NCI-H2029 treated with DMSO at 0.1 percent for 48 hours (cell line): ENCODE measurements at regions not wholly inside any gene's neighbourhood (a gene's known extent, or its start where the extent isn't known, plus 50 kb on each side); places are given as distances from the start of the nearest gene placed in this dataset.
"Not testable (repeated sequence)": the region's sequence is repeated elsewhere in the genome, so short reads cannot be mapped to it uniquely, and the experiment has no call there.

Experiments
- DNase-seq: peaks from one replicate; lab custom pipeline; 2025; lab: John Stamatoyannopoulos, UW

DNA sequence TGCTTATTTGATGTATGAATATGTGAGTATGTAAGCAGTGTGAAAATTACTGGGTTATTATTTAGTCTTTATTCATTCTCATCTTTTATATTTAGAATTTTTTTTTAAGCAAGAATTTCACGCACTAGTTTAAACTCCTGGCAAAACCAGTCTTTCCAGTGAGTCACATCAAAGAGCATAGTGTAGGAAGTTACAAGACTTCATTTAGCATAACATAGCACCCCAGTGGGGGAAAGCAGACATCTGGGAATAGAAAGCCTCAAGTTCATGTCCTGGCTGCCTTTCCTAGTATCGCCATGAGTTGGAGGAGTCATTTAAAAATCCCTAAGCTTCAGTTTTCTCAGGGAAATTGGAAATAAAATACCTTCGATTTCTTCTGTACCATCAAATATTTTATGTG lies 408.3 kb downstream of the NUP35 start:
- DNase-seq, result no peak

DNA sequence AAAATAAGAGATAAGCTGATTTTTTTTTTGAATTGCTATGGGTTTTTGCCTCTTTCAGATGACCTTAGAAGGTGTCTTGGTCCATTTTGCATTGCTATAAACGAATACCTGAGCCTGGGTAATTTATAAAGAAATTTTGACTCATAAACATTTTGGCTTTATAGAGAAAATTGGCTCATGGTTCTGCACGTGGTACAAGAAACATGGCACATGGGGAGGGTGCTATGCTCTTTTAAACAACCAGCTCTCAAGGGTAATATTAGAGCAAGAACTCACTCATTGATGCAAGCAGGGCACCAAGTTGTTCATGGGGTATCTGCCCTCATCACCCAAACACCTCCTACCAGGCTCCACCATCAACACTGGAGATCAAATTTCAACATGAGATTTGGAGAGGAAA lies 408.8 kb downstream of the NUP35 start:
- no peak for DNase-seq

DNA sequence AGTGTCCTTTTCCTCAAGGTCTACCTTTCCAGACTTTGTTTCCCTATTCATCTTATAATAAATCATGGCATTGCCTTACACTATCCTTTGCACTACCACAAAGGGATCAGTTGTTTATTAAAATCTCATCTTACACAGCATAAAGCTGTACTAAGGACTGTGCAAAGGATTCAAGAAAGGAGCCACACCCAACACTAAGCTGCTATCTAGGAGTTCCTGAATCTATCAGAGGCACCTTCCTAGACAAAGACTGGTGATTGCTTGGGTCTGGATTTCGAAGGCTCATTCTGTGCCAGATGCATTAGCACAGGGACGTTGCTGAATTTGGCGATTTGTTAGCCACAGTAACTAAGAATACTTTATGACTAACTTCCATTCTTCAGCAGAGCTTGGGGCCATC lies 412.0 kb downstream of the NUP35 start:
- DNase-seq, result no peak

- no peak for DNase-seq
Observed at GRCh38 chr2:183536714-183537113, 412.5 kb downstream of the NUP35 start.

GRCh38 chr2:183541766-183542165 lies 417.5 kb downstream of the NUP35 start:
- DNase-seq, result no peak

DNA sequence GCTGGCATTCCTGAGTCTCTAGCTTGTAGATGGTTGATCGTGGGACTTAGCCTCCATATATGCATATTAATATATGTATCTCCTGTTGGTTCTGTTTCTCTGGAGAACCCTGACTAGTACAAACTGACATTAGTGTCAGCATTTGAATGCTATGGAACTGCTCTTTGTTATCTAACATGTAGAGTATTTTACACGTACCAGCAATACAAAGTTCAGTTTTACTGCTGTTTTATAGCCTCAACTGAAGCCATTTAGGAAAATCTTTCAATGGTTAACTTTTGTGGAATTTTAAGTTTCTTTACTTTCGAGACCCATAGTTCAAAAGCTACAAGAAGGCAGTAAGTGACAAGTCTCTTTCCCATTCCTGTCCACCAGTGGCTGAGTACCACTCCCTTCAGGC lies 418.4 kb downstream of the NUP35 start:
- DNase-seq, result no peak

- no peak for DNase-seq
Observed at GRCh38 chr2:183543222-183543621, 419.0 kb downstream of the NUP35 start.

DNA sequence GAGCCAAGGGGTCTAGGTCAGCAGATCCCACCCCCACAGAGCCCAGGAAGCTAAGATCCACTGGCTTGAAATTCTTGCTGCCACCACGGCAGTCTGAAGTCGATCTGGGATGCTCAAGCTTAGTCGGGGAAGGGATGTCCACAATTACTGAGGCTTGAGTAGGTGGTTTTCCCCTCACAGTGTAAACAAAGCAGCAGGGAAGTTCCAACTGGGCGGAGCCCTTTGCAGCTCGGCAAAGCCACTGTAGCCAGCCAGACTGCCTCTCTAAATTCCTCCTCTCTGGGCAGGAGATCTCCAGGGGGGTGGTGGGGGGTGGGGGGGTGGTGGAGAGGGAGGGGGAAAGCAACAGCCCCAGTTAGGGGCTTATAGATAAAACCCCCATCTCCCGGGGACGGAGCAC lies 419.5 kb downstream of the NUP35 start:
- no peak for DNase-seq

DNA sequence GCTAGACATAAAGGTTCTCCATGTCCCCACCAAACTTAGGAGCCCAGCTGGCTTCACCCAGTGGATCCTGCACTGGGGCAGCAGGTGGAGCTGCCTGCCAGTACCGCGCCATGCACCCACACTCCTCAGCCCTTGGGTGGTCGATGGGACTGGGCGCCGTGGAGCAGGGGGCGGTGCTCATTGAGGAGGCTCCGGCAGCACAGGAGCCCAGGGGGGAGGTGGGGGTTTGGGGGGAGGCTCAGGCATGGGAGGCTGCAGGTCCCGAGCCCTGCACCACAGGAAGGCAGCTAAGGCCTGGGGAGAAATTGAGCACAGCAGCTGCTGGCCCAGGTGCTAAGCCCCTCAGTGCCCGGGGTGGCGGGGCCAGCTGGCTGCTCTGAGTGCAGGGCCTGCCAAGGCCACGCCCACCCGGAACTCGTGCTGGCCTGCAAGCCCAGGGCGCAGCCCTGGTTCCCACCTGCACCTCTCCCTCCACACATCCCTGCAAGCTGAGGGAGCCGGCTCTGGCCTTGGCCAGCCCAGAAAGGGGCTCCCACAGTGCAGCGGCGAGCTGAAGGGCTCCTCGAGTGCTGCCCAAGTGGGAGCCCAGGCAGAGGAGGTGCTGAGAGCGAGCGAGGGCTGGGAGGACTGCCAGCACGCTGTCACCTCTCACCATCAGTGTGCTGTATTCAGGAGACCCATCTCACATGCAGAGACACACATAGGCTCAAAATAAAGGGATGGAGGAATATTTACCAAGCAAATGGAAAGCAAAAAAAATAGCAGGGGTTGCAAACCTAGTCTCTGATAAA lies 422.5 kb downstream of the NUP35 start:
- not testable (repeated sequence) for DNase-seq

GRCh38 chr2:183552716-183553115 lies 428.5 kb downstream of the NUP35 start:
- no peak for DNase-seq

DNA sequence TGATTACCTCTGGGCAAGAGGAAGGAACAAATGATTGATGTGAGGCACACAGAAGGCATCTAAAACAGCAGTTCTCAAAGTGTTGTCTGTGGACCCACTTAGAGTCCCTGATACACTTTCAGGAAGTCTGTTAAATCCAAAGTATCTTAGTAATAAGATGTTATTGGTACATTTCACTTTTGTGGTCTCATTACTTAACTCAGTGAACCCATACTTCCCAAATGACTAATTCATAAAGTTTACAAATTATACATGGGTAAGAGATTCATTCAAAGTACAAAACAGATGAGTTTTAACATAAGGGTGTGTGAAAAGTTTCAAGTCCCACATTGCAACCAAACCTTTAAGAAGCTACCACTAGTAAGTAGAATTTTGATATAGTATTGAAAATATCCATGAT lies 440.5 kb downstream of the NUP35 start:
- DNase-seq, result no peak

- DNase-seq, result no peak
Observed at GRCh38 chr2:183575481-183575880, 451.2 kb downstream of the NUP35 start.

GRCh38 chr2:183579686-183580085 lies 455.4 kb downstream of the NUP35 start:
- DNase-seq, result no peak

DNA sequence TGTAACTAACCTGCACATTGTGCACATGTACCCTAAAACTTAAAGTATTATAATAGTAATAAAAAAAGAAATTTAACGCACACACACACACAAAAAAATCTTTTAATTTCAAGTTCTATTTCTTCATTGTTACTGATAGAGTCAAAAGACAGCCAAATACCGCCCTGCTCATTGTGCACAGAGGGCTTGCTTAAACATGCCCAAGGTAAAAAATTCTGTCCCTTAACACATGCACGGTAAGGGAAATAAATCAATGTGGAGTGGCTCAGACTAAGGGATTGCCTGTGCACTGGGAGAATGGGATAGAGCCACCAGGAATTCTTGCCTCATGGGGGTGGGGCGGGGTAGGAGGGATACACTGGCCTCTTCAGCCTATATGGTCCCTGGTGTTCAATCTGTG lies 468.0 kb downstream of the NUP35 start:
- DNase-seq, result no peak

GRCh38 chr2:183594150-183594549 lies 469.9 kb downstream of the NUP35 start:
- no peak for DNase-seq

- DNase-seq, result no peak
Observed at GRCh38 chr2:183597841-183598240, 473.6 kb downstream of the NUP35 start.

DNA sequence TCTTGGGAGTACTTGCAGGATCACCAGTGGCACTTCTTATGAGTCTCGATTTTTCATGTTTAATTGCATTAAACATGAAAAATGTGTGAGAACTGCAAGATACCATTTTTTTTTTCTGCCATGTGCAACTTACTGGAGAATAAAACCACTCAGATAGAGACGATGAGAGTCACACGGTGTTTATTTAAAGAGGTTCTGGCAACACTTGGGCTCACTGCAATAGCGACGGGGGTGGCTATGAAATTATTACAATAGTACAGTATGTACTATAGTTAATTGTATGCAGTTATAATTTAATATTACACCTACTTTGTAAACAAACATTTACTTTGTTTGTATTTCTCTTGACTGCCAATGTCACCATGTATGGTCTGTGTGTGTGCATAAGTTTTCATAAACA lies 479.8 kb downstream of the NUP35 start:
- no peak for DNase-seq

DNA sequence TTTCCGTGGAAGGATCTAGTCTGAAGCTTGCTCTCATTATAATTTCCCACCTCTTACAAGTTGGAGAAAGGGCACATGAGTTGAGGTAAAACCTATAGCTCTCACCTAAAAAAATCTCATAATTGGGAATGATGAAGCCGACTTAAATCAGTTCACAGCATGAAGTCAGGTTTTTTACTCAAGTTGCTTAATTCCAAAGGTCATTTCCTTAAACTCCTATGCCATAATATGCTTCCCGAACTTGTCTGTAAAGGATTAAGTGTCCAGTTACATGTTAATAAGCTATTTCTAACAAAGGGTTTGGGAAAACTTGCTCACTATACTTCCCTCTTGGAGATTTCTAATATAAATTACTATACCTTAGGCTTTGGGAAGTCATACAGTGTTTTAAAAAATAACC lies 481.2 kb downstream of the NUP35 start:
- DNase-seq, result no peak

DNA sequence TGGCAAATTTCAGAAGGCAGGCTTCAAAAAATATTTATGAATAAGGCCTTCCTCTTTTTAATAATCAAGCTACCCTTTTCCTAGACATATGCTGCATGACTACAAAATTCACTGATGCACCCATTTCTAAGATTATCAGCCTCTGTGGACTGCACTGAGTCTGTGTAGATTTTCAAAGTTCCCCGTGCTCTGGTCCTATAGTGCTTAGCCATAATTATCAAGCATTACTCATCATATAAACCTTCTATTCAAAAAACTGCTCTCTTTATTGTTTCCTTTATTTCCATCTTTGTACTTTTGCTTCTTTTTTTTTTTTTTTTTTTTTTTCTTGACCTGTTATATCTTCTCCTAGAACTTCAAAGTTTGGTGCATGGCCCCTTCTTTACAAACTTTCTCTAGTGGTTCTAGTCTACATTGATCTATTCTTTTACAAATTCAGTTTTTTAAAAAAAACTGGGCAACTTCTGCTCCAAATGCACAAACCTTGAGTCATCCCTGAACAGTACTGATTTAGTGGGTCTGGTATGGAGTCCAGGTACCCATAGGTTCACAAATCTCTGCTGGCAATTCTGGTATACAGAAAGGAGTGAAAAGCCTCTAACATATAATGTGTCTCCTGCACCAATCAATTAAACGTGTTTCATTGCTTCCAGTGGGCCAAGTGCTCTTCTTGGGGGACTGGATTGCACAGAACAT lies 481.9 kb downstream of the NUP35 start:
- DNase-seq, result no peak

DNA sequence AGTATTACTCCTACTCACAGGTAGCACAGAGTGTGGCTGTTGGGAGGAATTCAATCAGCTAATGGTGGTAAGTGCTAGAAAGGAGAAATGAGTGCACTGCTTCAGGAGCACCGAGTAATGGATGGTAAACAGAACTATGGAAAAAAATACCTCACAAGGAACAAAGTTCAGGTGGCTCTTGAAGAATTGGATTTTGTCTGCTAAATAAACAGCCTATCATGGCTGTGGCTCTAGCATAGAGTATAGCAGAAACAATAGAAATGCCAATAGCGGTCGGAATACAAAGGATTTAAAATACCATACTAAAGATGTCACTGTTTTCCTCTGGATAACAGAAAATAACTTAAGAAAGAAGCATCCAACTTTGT lies 482.5 kb downstream of the NUP35 start:
- DNase-seq, result no peak

DNA sequence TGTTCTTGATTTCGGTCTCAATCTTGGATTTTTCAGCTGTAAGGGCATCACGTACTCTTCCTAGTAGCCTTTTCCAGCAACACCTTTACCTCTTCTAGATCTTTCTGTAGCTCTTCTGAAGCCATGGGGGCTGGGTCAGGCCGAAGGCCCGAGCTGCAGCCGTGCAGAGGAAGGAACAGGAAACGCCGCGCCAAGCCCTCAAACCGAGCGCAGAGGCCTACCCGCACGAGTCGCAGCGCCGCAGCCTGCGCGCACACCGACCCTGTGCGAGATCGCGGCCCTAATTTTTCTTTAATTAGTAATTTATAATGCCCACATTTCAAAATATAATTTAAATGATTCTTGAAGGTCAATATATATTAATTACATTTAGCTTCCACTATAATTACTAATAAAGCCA lies 483.8 kb downstream of the NUP35 start:
- no peak for DNase-seq

DNA sequence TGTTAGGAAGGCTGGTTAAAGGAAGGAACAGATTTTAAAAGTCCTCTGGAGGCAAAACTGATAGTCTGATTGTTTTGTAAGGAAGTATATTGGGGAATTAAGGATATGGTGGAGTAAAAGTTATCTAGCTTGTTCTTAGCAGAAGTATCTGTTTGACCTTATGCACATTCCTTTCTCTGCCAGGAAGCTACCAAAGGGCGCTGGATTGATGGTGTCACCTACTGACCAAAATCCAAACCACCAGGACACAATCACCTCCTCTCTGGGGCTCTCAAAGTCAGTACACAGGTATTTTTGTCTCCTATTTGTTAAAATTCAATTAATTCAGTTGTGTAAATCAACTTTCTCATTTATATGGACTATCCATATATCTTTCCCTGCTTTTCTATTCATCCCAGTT lies 484.5 kb downstream of the NUP35 start:
- DNase-seq, result no peak

DNA sequence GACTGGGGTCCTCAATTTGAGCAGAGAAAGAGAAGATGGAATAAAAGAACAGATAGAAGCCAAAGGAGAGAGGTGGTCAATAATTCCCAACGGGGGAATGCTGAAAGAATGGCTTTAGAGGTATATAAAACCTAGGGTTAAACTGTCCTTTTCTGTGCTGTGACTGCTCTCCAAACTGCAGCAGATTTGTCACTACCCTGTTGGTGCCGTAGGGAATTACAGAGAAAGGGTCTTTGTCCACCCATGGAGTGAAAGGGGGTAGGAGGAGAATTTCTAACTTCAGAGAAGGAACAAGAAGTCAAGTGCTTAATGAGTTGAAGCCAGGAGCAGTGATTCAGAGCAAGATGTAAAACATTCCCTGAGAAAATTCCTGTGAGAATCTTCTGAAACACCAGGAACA lies 486.5 kb downstream of the NUP35 start:
- no peak for DNase-seq
